GM18502 (cell line): ENCODE measurements at regions not wholly inside any gene's neighbourhood (a gene's known extent, or its start where the extent isn't known, plus 50 kb on each side); places are given as distances from the start of the nearest gene placed in this dataset.
"Not testable (repeated sequence)": the region's sequence is repeated elsewhere in the genome, so short reads cannot be mapped to it uniquely, and the experiment has no call there.

ENCODE experiments used
- ATAC-seq: cut with Tn5 transposase; IDR thresholded peaks from one replicate; pipeline ENCODE4 v1.9.1; 2021; ENCODE audit warnings: mild to moderate bottlenecking; ENCODE audit not compliant: unreplicated experiment, poor library complexity

GRCh38 chr5:40359093-40359492 lies 320.6 kb upstream of the PTGER4 start:
- no peak for ATAC-seq

- ATAC-seq = no peak
These were observed 323.5 kb upstream of the PTGER4 start for GRCh38 chr5:40356248-40356647.

- ATAC-seq = no peak
These were observed 323.9 kb upstream of the PTGER4 start for GRCh38 chr5:40355846-40356245.

- no peak for ATAC-seq
These were observed 324.5 kb upstream of the PTGER4 start for GRCh38 chr5:40355181-40355580.

GRCh38 chr5:40354171-40354570 lies 325.5 kb upstream of the PTGER4 start:
- no peak for ATAC-seq

DNA sequence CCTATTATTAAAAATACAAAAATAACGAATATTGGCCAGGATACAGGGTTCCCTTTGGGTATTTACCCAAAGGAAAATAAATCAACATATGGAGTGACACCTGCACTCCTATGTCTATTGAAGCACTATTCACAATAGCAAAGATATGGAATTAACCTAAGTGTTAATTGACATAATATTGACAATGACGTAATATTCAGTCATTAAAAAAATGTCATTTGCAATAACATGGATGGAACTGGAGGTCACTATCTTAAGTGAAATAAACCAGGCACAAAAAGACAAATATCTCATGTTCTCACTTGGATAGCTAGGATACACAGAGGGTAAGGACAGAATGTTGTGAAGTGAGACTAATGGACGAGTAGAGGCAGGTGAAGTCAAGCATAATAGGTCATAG lies 326.3 kb upstream of the PTGER4 start:
- ATAC-seq = no peak

DNA sequence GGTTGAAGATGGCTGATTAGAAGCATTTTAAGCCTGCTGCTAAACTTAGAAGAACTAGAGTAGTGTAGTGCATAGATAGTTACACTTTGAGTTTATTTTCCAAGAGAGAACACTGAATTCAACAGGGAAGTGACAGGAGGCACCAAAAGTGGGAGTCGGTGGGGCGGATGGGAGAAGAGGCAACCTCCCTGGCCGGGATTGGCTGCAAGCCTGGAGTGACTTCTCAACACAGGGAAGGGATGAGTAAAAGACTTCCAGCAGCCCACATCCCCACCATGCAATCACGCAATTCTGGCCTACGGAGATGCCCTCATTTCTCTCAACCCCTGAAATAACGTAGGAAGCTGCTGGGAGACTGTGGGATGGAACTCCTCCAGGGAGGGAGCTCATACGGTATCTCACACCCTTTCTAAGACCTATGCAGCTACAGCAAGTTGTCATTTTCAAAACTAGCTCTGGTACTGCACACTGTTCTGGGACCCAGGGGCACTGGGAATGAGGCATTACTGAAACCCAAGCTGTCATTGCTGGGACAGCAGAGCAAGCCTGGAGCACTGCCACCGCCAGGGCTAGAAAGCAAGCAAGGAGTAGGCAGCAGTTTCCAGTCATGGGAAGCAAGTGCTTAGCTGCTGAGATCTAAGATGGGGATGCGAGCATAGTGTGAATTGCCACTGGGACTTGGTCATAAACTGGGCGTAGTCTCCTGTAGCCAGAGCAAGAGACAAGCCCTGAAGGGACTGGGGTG lies 331.6 kb upstream of the PTGER4 start:
- no peak for ATAC-seq

- ATAC-seq = no peak
These were observed 332.8 kb upstream of the PTGER4 start for GRCh38 chr5:40346901-40347300.

DNA sequence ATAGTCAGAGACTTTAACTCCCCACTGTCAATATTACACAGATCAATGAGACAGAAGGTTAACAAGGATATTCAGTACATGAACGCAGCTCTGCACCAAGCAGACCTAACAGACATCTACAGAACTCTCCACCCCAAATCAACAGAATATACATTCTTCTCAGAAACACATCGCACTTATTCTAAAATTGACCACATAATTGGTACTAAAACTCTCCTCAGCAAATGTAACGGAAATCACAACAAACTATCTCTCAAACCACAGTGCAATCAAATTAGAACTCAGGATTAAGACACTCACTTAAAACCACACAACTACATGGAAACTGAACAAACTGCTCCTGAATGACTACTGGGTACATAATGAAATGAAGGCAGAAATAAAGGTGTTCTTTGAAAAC lies 341.3 kb upstream of the PTGER4 start:
- not testable (repeated sequence) for ATAC-seq

DNA sequence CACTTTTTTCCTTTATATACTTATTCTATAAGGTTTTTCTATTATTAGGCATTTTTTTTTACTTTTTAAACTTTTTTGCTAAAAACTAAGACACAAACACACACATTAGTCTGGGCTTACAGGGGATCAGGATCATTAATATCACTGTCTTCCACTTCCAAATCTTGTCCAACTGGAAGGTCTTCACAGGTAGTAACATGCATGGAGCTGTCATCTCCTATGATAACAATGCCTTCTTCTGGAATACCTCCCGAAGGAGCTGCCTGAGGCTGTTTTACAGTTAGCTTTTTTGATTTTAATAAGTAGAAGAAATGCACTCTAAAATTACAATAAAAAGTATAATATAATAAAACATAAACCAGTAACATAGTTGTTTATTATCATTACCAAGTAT lies 345.5 kb upstream of the PTGER4 start:
- ATAC-seq = no peak

DNA sequence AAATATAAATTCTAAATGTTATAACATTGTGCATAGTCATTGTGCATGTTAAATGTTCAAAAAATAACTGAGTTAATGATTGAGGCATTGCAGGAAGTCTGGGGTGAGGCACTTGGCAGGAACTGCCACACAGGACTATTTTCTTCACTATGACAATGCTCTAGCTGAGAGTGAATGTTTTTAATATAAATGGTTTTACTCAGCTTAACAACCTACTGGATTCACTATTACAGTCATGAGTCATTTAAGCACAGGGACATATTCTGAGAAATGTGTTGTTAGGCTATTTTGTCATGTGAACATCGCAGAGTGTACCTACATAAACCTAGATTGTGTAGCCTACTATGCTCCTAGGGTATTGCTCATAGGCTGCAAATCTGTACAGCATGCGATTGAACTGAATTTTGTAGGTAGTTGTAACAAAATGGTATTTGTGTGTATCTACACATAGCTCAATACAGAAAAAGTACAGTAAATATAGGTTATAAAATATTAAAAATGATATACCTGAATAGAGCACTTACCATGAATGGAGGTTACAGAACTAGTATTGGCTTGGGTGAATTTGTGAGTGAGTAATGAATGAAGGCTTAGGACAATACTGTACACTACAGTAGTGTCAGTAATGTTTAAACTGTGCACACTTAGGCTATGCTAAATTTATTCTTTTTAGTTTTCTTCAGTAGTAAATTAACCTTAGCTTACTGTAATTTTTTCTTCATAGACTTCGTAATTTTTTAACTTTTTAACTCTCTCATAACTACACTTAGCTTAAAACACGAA lies 346.1 kb upstream of the PTGER4 start:
- ATAC-seq = no peak

DNA sequence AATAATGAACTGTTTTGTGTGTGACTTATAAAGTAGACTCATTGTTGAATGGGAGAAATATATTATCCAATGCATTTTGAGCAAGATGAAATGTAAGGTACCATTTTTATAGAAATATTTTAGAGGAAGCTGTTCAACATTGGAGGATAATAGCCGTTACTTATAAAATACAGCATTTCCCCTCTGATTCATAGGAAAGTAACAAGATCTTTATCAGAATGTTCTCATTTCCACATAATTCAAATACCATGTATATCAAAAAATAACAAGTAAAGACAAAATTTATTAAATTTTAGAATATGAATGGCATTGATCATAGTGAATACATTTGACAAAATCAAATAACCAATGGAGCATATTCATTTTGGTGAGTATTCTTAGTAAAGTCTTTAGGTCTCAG lies 346.7 kb upstream of the PTGER4 start:
- no peak for ATAC-seq

DNA sequence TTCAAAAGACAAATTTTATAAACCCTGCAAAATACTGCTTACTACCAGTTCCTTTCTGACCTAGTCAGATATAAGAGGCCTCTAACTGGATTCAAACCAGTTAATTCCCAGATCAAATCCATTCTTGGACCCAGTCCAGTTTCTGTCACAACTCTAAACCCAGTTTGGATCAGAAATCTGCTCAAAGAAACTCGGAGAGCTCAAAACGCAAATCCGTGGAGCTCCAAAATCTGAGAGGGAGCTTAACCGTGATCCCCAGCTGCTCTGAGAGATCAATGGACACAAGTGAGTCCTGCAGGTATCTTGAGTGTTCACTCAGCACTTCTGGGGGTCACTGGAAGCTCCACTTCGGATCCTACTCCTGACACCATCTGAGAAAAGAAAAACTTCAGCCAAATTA lies 348.1 kb upstream of the PTGER4 start:
- ATAC-seq = no peak

DNA sequence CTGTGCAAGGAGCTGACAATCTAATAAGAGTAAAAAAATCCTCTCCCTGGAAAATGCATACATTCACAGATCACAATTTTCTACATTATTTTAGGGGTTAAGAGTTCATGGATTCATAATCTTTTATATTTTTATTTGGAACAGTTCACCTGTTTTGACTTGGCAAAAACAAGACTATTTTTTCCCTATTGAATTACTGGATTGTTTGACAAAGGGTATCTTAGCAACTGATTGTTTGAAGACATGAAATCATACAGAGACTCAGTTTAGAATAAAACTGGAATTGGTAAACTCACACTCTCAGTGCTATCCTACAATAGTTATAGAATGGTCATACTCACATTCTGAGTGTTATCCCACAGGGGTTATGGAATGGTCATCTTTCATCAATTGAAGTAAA lies 358.2 kb upstream of the PTGER4 start:
- ATAC-seq = no peak

DNA sequence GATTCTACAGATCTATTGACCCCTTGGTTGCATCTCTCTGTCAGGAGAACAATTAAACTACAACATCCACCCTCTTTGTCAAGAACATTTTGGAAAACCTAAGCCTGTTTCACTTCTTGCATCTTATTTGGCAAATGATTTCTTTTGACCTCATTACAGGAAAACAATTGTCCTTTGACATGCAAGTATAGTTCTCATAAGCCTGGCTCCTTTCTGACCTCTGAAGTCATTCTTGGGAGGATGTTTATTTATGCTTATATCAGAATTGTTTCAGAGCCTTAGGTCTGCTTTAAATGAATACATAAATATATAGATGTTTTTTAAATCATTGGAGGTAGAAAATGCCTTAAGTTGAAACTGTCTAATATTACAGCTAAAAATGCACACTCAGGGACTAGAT lies 361.3 kb upstream of the PTGER4 start:
- no peak for ATAC-seq

GRCh38 chr5:40317023-40317422 lies 362.7 kb upstream of the PTGER4 start:
- no peak for ATAC-seq

DNA sequence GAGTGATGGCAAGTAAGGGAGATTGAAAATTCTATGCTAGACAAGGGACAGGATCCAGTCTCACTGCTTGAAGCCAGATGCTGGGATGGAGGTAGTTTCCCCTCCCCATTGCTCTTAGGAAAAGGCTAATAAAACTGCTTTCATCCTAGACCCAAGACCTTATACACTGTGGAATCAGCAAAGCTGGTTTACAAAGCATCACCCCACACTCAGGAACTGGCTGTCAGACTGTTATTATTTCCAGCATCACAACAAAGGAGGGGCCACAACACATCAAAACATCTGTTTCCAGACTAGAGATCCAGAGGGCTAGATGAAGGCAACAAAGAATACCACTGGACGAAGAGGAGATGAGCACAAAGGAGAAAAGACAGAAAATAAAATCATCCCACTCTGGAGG lies 364.6 kb upstream of the PTGER4 start:
- ATAC-seq = no peak

- ATAC-seq = no peak
These were observed 365.4 kb upstream of the PTGER4 start for GRCh38 chr5:40314275-40314674.

- no peak for ATAC-seq
These were observed 367.5 kb upstream of the PTGER4 start for GRCh38 chr5:40312205-40312604.

DNA sequence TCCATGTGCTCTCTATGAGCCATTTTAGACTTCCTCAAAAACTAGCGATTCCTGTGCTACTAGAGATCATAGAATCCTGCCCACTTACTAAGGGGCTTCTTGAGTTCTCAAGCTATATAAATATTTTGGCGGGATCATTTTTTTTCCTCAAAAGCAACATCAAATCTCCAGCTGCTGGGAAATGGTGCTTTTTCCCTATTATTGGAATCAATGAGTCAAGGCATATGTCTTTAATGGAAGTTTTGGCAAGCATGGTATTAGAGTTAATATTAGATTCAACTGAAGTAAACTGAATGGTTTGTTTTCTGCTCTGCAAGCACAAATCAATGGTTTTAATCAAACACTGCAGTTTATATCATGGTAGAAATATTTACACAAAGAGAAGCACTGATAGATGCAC lies 369.9 kb upstream of the PTGER4 start:
- ATAC-seq = no peak

DNA sequence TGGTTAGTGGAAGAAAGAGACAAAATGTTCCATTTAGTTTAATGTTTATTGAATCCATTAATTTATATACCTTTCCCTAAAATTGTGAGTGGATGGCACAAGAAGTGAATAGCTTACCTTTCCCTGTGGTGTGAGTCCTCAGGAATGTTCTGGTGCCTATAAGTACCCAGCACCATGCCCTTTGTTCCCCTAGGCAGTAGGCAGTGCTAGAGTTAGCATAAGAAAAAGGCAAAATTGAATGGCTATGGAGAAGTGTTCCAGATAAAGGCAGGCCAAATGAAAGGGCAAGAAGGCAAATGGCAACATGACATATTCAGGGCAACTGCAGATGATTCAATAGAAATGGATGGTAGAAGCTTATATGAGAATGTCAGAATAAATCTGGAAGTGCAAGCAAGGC lies 370.8 kb upstream of the PTGER4 start:
- no peak for ATAC-seq

GRCh38 chr5:40307920-40308319 lies 371.8 kb upstream of the PTGER4 start:
- ATAC-seq = no peak
